Left colon (tissue), 2 donors: ENCODE measurements at regions not wholly inside any gene's neighbourhood (a gene's known extent, or its start where the extent isn't known, plus 50 kb on each side); places are given as distances from the start of the nearest gene placed in this dataset.
"Not testable (repeated sequence)": the region's sequence is repeated elsewhere in the genome, so short reads cannot be mapped to it uniquely, and the experiment has no call there.

Source experiments
- ATAC-seq: fragments of 200-7000 bp; cut with Tn5 transposase; one replicate; pipeline ENCODE4 v1.9.1; 2020; ENCODE audit warnings: mild to moderate bottlenecking, moderate library complexity
- DNase-seq, 2 donors: peaks; one replicate each; pipeline ENCODE4 v3.0.0-alpha.2; 2020
- intact Hi-C, 2 donors: fragments of 100-400 bp; cut with DNase I in 1 of 2; cut with micrococcal nuclease in 1 of 2; formaldehyde crosslinking; loops; one replicate each; pipeline versions ENCODE4 v1.11.2 to v1.14.0; 2022; cut with DNase I, micrococcal nuclease
- donor health status: DM: no; HTN: no; CAD: no.
- donor health status: DM: yes; HTN: yes; CAD: no.

GRCh38 chr5:109588281-109589035, 101.3 kb upstream of the MAN2A1 start:
- DNase-seq (no peak), ATAC-seq (no peak)
- intact Hi-C loops: no loop called here

DNA sequence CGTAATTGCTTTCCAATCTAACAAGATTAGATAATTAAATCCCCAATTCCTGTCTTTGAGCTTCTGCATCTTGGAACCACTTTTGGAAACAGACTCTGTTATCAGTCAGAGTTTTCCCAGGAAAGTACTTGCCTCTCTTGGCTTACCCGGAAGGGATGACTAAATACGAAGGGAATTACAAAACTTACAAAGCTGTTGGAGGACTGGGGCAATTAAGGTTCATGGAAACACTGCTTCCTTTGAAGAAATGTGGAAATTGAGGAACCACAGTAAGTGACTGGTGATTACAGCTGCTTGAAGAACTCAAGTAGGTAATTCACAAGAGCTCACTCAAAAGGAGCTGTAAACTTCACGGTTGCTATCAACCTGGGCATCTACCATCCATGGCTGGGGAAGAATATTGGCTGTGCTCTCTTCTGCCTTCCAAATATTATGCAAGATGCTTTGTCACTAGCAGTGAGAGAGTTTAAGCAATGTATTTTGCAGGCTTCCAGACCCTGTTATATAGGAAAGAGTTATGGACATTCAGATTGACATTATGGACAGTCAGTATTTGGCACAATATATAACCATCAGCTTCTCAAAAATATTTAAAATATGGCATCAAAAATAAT, 104.6 kb upstream of the MAN2A1 start:
- intact Hi-C loops: no loop called here
- DNase-seq: no peak
- ATAC-seq: no peak

GRCh38 chr5:109580225-109580624, 109.5 kb upstream of the MAN2A1 start:
- DNase-seq (no peak), ATAC-seq (no peak)
- intact Hi-C loops: no loop called here

GRCh38 chr5:109575506-109575905, 114.2 kb upstream of the MAN2A1 start:
- ATAC-seq (no peak), DNase-seq (no peak)
- intact Hi-C loops: no loop called here

- DNase-seq (no peak), ATAC-seq (no peak)
- intact Hi-C loops: no loop called here
These were observed 114.7 kb upstream of the MAN2A1 start for GRCh38 chr5:109574985-109575384.

GRCh38 chr5:109573766-109574165, 116.0 kb upstream of the MAN2A1 start:
- intact Hi-C loops: no loop called here
- DNase-seq (no peak), ATAC-seq (no peak)

GRCh38 chr5:109573256-109573655, 116.5 kb upstream of the MAN2A1 start:
- intact Hi-C loops: no loop called here
- no peak for DNase-seq
- no peak for ATAC-seq

DNA sequence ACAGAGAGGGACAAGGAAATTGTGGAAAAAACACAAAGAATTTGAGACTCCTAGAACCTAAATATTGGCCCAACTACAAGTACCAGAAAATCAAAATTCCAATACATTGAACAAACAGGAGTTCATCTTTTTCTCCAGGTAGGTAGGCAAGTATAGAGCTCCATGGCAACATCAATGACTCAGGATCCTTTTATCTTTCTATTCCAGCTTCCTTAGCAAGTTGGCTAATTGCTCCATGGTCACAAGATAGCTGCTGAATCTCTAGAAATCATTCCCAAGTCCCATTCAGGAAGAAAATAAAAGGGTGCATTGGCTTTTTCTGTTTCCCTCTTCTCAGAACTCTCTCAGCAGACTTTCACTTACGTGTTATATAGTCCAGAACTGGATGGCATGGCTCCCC, 117.9 kb upstream of the MAN2A1 start:
- ATAC-seq: no peak
- intact Hi-C loops: no loop called here

DNA sequence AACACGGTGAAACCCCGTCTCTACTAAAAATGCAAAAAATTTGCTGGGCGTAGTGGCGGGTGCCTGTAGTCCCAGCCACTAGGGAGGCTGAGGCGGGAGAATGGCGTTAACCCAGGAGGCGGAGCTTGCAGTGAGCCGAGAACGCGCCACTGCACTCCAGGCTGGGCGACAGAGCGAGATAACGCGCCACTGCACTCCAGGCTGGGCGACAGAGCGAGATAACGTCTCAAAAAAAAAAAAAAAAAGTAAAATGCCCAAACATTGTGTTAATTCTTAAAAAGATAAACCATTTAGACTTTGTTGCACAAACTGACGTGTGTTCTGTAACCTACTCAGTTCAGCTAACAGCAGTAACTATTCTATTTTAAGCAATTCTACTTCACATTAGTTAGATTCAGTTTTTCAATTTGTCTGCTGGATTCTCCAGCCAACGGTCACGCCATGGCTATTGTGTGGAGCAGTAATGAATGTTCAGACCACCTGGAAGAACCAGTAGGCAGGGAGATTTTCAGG, 119.3 kb upstream of the MAN2A1 start:
- DNase-seq (no peak), ATAC-seq (no peak)
- intact Hi-C loops: no loop called here

More for the DNA sequence above, 117.9 kb upstream of the MAN2A1 start:
- DNase-seq: no peak

DNA sequence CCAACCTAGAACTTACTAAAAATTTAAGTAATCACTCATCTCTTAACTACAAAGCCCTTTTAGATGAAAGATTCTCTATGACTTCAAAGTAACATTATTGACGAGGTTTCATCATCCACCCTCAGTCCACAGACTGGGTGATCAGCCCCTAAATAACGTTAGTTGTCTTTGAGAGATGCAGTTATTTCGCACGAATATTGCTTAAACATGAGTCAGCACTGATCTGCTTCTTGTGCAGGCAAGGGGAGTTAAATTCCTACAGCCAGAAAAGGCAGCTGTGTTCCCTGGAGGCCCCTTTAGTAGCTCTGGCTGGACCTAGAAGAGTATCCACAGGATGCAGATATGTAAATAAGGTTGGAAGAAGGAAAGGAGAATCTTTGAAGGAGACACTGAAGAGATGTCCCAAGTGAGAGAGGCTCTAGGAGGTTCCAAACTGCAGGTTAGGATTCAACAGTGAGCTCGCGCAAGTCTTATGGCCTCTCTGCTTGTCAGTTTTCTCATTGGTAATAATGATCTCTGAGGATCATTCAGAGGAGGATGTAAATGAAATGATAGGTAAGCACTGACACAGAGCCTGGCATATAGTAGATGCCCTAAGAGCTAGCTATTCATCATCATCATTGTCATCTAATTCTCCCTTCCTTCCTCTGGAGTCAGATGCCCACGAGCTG, 122.2 kb upstream of the MAN2A1 start:
- no peak for ATAC-seq
- intact Hi-C loops: no loop called here
- DNase-seq: no peak

DNA sequence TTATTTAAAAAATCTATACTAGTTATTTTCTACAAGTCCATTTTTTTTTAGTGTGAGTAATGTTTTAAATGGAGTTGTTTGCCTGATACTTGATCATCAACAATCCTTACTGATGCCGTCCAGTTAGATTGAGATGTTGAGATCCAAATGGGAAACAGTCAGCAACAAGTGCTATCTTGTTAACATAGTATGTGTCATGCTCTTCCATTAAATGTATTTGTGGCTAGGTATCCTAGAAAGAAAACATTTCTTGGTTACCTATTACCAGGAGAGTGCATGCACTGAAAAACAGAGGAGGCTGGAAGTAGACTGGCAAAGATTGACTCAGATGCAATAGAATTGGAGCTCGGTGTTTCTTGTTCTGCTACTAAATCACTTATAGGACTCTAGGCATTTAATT, 123.4 kb upstream of the MAN2A1 start:
- intact Hi-C loops: no loop called here
- ATAC-seq: no peak
- no peak for DNase-seq

GRCh38 chr5:109563739-109564138, 126.0 kb upstream of the MAN2A1 start:
- no peak for ATAC-seq
- intact Hi-C loops: no loop called here

DNA sequence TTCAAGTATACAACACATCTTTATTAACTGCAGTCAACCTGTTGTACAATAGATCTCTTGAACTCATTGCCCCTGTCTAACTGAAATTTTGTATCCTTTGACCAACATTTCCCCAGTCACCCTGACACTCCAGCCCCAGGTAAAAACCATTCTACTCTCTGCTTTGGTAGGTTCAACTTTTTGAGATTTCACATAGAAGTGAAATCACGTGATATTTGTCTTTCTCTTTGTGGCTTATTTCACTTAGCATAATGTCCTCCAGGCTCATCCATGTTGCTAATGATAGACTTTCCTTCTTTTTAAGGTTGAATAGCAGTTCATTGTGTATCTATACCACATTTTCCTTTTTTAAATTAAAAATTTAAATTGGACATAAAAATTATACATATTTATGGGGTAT, 126.5 kb upstream of the MAN2A1 start:
- ATAC-seq (no peak), DNase-seq (no peak)
- intact Hi-C loops: no loop called here

More at GRCh38 chr5:109563739-109564138, 126.0 kb upstream of the MAN2A1 start:
- no peak for DNase-seq

DNA sequence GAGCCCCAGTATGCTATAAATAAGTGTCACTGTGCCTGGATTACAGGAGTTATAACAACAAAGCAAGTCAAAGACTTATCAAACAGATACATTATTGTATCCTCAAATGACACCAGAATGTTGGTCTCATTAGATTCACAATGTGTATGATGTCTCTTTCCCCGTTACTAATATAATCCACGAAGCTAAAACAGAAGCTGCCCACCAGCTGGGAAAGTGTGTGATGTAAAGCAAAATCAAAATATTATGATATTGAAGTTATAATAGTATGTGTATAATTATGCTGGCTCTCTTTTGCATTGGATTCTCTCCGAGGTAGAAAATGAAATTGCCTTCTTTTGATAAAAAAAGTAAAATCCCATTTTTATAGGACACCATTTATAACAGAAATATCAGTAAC, 127.3 kb upstream of the MAN2A1 start:
- intact Hi-C loops: no loop called here
- DNase-seq (no peak), ATAC-seq (no peak)

DNA sequence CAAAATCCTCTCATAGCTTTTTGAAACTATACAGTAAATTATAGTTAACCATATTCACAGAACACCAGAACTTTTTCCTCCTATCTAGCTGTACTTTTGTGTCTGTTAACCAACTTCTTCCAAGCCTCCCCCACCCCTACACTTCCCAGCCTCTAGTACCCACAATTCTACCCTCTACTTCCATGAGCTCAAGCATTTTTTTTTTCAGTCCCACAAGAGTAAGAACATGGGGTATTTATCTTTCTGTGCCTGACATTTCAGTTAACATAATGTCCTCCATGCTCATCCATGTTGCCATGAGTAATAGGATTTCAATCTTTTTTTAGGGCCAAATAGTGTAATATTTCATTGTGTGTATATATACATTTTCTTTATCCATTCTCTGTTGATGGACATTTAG, 128.3 kb upstream of the MAN2A1 start:
- ATAC-seq: no peak
- DNase-seq: no peak
- intact Hi-C loops: no loop called here

GRCh38 chr5:109560554-109560953, 129.2 kb upstream of the MAN2A1 start:
- DNase-seq: no peak
- intact Hi-C loops: no loop called here
- no peak for ATAC-seq

DNA sequence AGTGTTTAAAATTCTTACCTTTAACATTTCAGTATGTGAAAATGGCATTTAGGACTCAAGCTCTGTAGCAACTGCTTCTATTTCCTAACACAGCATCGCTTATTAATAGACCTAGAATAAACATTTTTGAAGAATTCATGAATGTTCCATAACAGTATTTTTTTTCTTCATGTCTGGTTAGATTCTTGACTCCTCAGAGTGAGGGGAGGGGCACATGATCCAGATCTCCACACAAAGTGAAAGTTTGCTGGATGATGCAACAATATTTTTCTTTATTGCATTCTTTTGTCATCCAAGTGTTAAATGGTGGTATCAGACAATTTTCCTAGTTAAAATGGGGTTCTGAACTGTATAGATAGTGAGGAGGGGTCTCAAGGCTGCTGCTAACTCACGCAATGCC, 130.8 kb upstream of the MAN2A1 start:
- ATAC-seq: no peak
- intact Hi-C loops: no loop called here
- no peak for DNase-seq

DNA sequence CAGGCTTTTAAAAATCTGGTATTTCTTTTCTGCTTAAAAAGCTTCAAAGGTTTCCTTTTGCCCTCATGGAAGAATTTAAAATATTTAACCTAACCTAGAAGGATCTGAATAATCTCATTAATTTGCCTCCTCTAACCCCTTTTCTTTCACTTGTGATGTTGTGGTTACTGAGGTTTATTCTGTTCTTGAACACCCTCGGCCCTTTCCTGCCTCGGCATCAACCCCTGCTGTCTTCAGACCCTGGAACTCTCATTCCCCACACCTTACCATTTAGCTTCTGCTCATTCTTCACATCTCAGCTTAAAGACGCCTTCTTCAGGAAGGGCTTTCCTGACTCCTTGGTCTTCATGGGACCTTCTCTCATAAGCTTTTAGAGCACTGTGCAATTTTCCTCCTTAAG, 131.4 kb upstream of the MAN2A1 start:
- intact Hi-C loops: no loop called here
- DNase-seq: no peak
- no peak for ATAC-seq

- intact Hi-C loops: no loop called here
- no peak for ATAC-seq
- DNase-seq: no peak
These were observed 135.9 kb upstream of the MAN2A1 start for GRCh38 chr5:109553846-109554245.

DNA sequence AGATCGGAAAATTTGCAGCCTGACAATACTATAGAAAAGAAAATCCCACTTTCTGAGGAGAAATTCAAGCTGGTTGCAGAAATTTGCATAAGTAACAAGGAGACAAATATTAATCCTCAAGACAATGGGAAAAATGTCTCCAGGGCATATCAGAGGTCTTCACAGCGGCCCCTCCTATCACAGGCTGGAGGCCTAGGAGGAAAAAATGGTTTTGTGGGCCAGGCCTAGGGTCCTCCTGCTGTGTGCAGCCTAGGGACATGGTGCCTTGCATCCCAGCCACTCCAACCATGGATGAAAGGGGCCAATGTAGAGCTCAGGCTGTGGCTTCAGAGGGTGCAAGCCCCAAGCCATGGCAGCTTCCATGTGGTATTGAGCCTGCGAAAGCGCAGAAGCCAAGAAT, 138.5 kb upstream of the MAN2A1 start:
- DNase-seq, ATAC-seq, intact Hi-C loops: not testable (repeated sequence)
